ENCODE measurements at regions not wholly inside any gene's neighbourhood (a gene's known extent, or its start where the extent isn't known, plus 50 kb on each side); places are given as distances from the start of the nearest gene placed in this dataset.

- TF ChIP-seq CEBPB (IDR thresholded peaks at IDR 0.05; ENCODE audit: low read depth): no peak
- no peak for TF ChIP-seq POLR2AphosphoS5 (IDR thresholded peaks at IDR 0.05; ENCODE audit: low read depth, low read length)
- no peak for TF ChIP-seq ZNF274 (IDR thresholded peaks at IDR 0.05; ENCODE audit: low read depth, low read length)
- no peak for TF ChIP-seq TCF7L2 (IDR thresholded peaks at IDR 0.05; ENCODE audit: borderline replicate concordance, extremely low read depth, insufficient read depth, insufficient read length)
Measured at GRCh38 chr6:6405997-6406714, 85.7 kb upstream of the F13A1 start (continued).

GRCh38 chr6:6406715-6407070 lies 86.2 kb upstream of the F13A1 start:
- H3K27me3 ChIP-seq (ENCODE audit: insufficient read depth, low read length): peaks cover 23% of the 10 kb centered on the region
- CTCF ChIA-PET: no interaction called here

More at GRCh38 chr6:6406715-6407070, 86.2 kb upstream of the F13A1 start:
- DNase-seq (ENCODE audit: low read depth, low spot score) (no peak), ATAC-seq (no peak)
- RAD21 ChIA-PET (ENCODE audit: low non-redundant PET in 1 of 2, low total read pairs in 2 of 2, uncharacterized antibody in 2 of 2, unreplicated experiment in 2 of 2): no interaction called here
- H2AFZ ChIP-seq (ENCODE audit: low read depth, low read length, poor library complexity, severe bottlenecking): no peak overlapping the region
- H3K27ac ChIP-seq (ENCODE audit: low read depth, low read length): no peak overlapping the region
- H3K4me1 ChIP-seq (ENCODE audit: control insufficient read depth in 1 of 2, insufficient read depth in 2 of 2, low read length in 2 of 2): no peaks in the 10 kb centered on the region
- no peaks in the 10 kb centered on the region for H3K36me3 ChIP-seq (ENCODE audit: control insufficient read depth in 1 of 2, insufficient read depth in 2 of 2, low read length in 2 of 2)
- BruUV-seq (replicated peaks): no TSS peak
- no peaks in the 10 kb centered on the region for H4K20me1 ChIP-seq (ENCODE audit: insufficient read depth)
- TF ChIP-seq ZBTB33 (IDR thresholded peaks at IDR 0.05; ENCODE audit: extremely low read depth, insufficient replicate concordance, low read length) (no peak), ELF1 (IDR thresholded peaks at IDR 0.05; ENCODE audit: borderline replicate concordance, low read depth) (no peak), POLR2AphosphoS5 (IDR thresholded peaks at IDR 0.05; ENCODE audit: low read depth, low read length) (no peak), CTCF (IDR thresholded peaks at IDR 0.05 in 2 of 3, conservative IDR thresholded peaks at IDR 0.05 in 1 of 3; ENCODE audit: borderline replicate concordance in 1 of 3, insufficient read depth in 1 of 3, low read depth in 2 of 3, low read length in 2 of 3) (no peak), SRF (IDR thresholded peaks at IDR 0.05; ENCODE audit: low read depth) (no peak), RAD21 (IDR thresholded peaks at IDR 0.05; ENCODE audit: low read depth) (no peak), EZH2 (IDR thresholded peaks at IDR 0.05) (no peak), FOSL1 (IDR thresholded peaks at IDR 0.05; ENCODE audit: low read depth) (no peak), CBX3 (IDR thresholded peaks at IDR 0.05; ENCODE audit: low read depth) (no peak), SP1 (IDR thresholded peaks at IDR 0.05; ENCODE audit: low read depth) (no peak), POLR2A (IDR thresholded peaks at IDR 0.05; ENCODE audit: borderline replicate concordance, extremely low read depth, insufficient read depth, insufficient read length) (no peak), TCF7L2 (IDR thresholded peaks at IDR 0.05; ENCODE audit: borderline replicate concordance, extremely low read depth, insufficient read depth, insufficient read length) (no peak), SIN3A (IDR thresholded peaks at IDR 0.05; ENCODE audit: low read depth) (no peak), EGR1 (IDR thresholded peaks at IDR 0.05; ENCODE audit: low read depth) (no peak), ZFX (IDR thresholded peaks at IDR 0.05) (no peak), JUND (IDR thresholded peaks at IDR 0.05) (no peak), CEBPB (IDR thresholded peaks at IDR 0.05; ENCODE audit: low read depth) (no peak), ATF3 (IDR thresholded peaks at IDR 0.05) (no peak), YY1 (IDR thresholded peaks at IDR 0.05; ENCODE audit: extremely low read depth, insufficient replicate concordance, low read depth, low read length) (no peak), ZNF274 (IDR thresholded peaks at IDR 0.05; ENCODE audit: low read depth, low read length) (no peak)
- no peak overlapping the region for H3K4me2 ChIP-seq (ENCODE audit: low read length)
- H3K9ac ChIP-seq (ENCODE audit: low read length): no peak overlapping the region
- H3K9me2 ChIP-seq (ENCODE audit: insufficient read depth): no peaks in the 10 kb centered on the region
- H3K4me3 ChIP-seq (replicated peaks in 1 of 2; ENCODE audit: low read depth in 1 of 2, low read length in 2 of 2): no peak overlapping the region
- POLR2A ChIA-PET: no interaction called here
- intact Hi-C loops (cut with micrococcal nuclease): no loop called here
- H3K79me2 ChIP-seq (ENCODE audit: insufficient read depth, low read length): no peaks in the 10 kb centered on the region
- H3K9me3 ChIP-seq (ENCODE audit: control insufficient read depth in 1 of 2, insufficient read depth in 1 of 2, low read depth in 1 of 2, low read length in 2 of 2): no peaks in the 10 kb centered on the region

Data from HCT116 (cell line).